Tibial artery (tissue), 4 donors: ENCODE measurements at regions not wholly inside any gene's neighbourhood (a gene's known extent, or its start where the extent isn't known, plus 50 kb on each side); places are given as distances from the start of the nearest gene placed in this dataset.

Source experiments
- DNase-seq, 2 donors: peaks; one replicate each; pipeline ENCODE4 v3.0.0-alpha.2; 2019
- H3K27ac ChIP-seq, 2 donors: fragments of 200-600 bp; sonication (generic) in 1 of 2; 1 replicate in 1 of 2; 2 replicates in 1 of 2; pipeline ENCODE4 v1.5.1; 2018 to 2019; ENCODE audit warnings: mild to moderate bottlenecking in 1 of 2
- H3K27me3 ChIP-seq, 2 donors: fragments of 200-600 bp; sonication (generic) in 1 of 2; one replicate each; pipeline versions ENCODE4 v1.5.1 to v1.6.0; 2016 to 2019
- H3K36me3 ChIP-seq, 3 donors: fragments of 200-600 bp; sonication (generic) in 2 of 3; one replicate each; pipeline ENCODE4 v1.5.1; 2016 to 2019; ENCODE audit warnings: mild to moderate bottlenecking in 2 of 3
- H3K4me1 ChIP-seq, 4 donors: fragments of 200-600 bp; sonication (generic) in 2 of 4; 1 replicate in 3 of 4; 2 replicates in 1 of 4; pipeline ENCODE4 v1.5.1; 2016 to 2019
- H3K4me3 ChIP-seq, 2 donors: fragments of 200-600 bp; sonication (generic) in 1 of 2; 1 replicate in 1 of 2; 2 replicates in 1 of 2; pipeline ENCODE4 v1.5.1; 2018 to 2019; ENCODE audit warnings: mild to moderate bottlenecking in 2 of 2
- H3K9me3 ChIP-seq, 3 donors: fragments of 200-600 bp; sonication (generic) in 1 of 3; one replicate each; pipeline ENCODE4 v1.5.1; 2016 to 2019
- CTCF ChIP-seq, 2 experiments: fragments of 200-600 bp in 1 of 2; fragments of 450-650 bp in 1 of 2; IDR thresholded peaks; one replicate each; pipeline ENCODE4 v1.5.1; 2017 to 2019; ENCODE audit warnings: antibody characterized with exemption in 2 of 2, mild to moderate bottlenecking in 1 of 2, moderate library complexity in 1 of 2
- intact Hi-C: fragments of 100-400 bp; cut with DNase I; formaldehyde crosslinking; loops from one replicate; pipeline ENCODE4 v1.15.0; 2023; ENCODE audit warnings: low total_unique reads

- Histone ChIP-seq H3K4me1 (peaks cover 0 to 10% (median 3%) of the 10 kb centered on the region in 4 donors), H3K9me3 (no peaks in the 10 kb centered on the region), H3K27ac (no peak overlapping the region), H3K36me3 (no peaks in the 10 kb centered on the region), H3K4me3 (no peak overlapping the region), H3K27me3 (no peaks in the 10 kb centered on the region)
- intact Hi-C loops: no loop called here
- no peak for TF ChIP-seq CTCF (IDR thresholded peaks at IDR 0.05)
- DNase-seq: no peak
Observed at GRCh38 chr4:140316799-140317198, 56.6 kb upstream of the SCOC start.

- Histone ChIP-seq H3K4me1 (peaks cover 0 to 10% (median 3%) of the 10 kb centered on the region in 4 donors), H3K27me3 (no peaks in the 10 kb centered on the region), H3K4me3 (no peak overlapping the region), H3K27ac (no peak overlapping the region), H3K36me3 (no peaks in the 10 kb centered on the region), H3K9me3 (no peaks in the 10 kb centered on the region)
- TF ChIP-seq CTCF (IDR thresholded peaks at IDR 0.05): no peak
- intact Hi-C loops: no loop called here
- no peak for DNase-seq
Observed at GRCh38 chr4:140315970-140316369, 57.5 kb upstream of the SCOC start.

GRCh38 chr4:140315438-140315837, 58.0 kb upstream of the SCOC start:
- Histone ChIP-seq H3K36me3 (no peaks in the 10 kb centered on the region), H3K27me3 (no peaks in the 10 kb centered on the region), H3K4me3 (no peak overlapping the region), H3K9me3 (no peaks in the 10 kb centered on the region), H3K4me1 (peaks cover 0 to 10% (median 3%) of the 10 kb centered on the region in 4 donors), H3K27ac (no peak overlapping the region)
- no peak for DNase-seq
- intact Hi-C loops: no loop called here
- no peak for TF ChIP-seq CTCF (IDR thresholded peaks at IDR 0.05)

GRCh38 chr4:140315019-140315418, 58.4 kb upstream of the SCOC start:
- no peak overlapping the region for H3K27ac ChIP-seq

GRCh38 chr4:140312100-140312499, 61.3 kb upstream of the SCOC start:
- intact Hi-C loops: no loop called here

More at GRCh38 chr4:140315019-140315418, 58.4 kb upstream of the SCOC start:
- Histone ChIP-seq H3K4me3 (no peak overlapping the region), H3K27me3 (no peaks in the 10 kb centered on the region), H3K4me1 (peaks cover 0 to 14% (median 3%) of the 10 kb centered on the region in 4 donors), H3K9me3 (no peaks in the 10 kb centered on the region), H3K36me3 (no peaks in the 10 kb centered on the region)
- intact Hi-C loops: no loop called here
- no peak for DNase-seq
- no peak for TF ChIP-seq CTCF (IDR thresholded peaks at IDR 0.05)

More at GRCh38 chr4:140312100-140312499, 61.3 kb upstream of the SCOC start:
- DNase-seq: no peak
- Histone ChIP-seq H3K4me3 (no peak overlapping the region), H3K27me3 (no peaks in the 10 kb centered on the region), H3K36me3 (no peaks in the 10 kb centered on the region), H3K4me1 (peaks cover 0 to 41% (median 18%) of the 10 kb centered on the region in 4 donors), H3K9me3 (no peaks in the 10 kb centered on the region), H3K27ac (no peak overlapping the region)
- no peak for TF ChIP-seq CTCF (IDR thresholded peaks at IDR 0.05)
